ENCODE measurements at regions not wholly inside any gene's neighbourhood (a gene's known extent, or its start where the extent isn't known, plus 50 kb on each side); places are given as distances from the start of the nearest gene placed in this dataset.

DNA sequence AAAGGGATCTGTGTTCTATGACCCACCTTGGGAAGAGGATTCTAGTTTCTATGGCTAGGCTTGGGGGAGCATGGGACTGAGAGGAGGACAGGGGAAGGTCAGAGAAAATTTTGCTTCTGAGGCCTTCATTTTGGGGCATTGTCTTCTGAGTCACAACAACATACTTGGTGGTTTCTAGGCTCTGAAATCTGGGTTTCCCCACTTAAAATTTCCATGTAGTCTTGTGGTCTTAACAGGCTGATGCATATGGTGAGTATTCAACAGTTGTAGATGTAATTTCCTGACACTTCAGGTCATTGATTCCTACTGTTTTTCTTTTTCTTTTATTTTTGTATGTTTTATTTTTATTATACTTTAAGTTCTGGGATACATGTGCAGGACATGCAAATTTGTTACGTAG, 88.5 kb downstream of the ANKRD7 start:
- TF ChIP-seq, protein P1, sequence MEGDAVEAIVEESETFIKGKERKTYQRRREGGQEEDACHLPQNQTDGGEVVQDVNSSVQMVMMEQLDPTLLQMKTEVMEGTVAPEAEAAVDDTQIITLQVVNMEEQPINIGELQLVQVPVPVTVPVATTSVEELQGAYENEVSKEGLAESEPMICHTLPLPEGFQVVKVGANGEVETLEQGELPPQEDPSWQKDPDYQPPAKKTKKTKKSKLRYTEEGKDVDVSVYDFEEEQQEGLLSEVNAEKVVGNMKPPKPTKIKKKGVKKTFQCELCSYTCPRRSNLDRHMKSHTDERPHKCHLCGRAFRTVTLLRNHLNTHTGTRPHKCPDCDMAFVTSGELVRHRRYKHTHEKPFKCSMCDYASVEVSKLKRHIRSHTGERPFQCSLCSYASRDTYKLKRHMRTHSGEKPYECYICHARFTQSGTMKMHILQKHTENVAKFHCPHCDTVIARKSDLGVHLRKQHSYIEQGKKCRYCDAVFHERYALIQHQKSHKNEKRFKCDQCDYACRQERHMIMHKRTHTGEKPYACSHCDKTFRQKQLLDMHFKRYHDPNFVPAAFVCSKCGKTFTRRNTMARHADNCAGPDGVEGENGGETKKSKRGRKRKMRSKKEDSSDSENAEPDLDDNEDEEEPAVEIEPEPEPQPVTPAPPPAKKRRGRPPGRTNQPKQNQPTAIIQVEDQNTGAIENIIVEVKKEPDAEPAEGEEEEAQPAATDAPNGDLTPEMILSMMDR (conservative IDR thresholded peaks at IDR 0.05; ENCODE audit: low read depth, low read length): no peak
- no peak overlapping the region for H3K4me3 ChIP-seq (ENCODE audit: low read depth, low read length)
- no peak for DNase-seq (ENCODE audit: low read depth)

DNA sequence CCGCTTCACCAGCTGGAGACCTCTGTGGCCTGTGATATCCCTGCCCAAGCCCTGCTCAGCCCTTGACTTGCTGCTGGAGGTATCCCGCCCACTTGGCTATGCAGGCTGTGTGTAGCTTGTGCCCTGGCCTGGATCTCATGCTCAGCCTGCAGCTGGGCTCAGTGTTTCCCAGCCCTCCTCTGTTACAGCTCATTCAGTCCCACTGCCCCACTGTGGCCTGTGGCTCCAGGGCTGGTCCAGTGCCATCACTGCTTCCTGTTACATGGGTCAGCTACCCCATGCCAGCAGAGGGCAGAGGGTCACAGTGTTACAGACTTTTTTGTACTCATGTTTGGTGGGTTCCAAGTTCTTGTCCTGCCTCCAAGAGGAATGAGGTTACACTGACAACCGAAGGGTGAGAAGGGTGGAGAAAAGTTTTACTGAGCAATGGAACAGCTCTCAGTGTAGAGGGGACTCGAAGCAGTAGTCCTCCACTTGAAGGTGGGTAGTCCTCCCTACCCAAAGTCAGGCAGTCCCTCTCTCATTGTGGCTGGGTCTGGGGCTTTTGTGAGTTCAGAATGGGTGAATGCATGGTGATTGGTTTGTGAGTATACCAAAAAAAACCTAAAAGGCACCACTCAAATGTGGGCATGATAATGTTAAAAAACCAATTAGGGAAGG, 100.4 kb downstream of the ANKRD7 start:
- TF ChIP-seq, protein P1 (conservative IDR thresholded peaks at IDR 0.05; ENCODE audit: low read depth, low read length): no peak
- no peak for DNase-seq (ENCODE audit: low read depth)
- H3K4me3 ChIP-seq (ENCODE audit: low read depth, low read length): no peak overlapping the region

DNA sequence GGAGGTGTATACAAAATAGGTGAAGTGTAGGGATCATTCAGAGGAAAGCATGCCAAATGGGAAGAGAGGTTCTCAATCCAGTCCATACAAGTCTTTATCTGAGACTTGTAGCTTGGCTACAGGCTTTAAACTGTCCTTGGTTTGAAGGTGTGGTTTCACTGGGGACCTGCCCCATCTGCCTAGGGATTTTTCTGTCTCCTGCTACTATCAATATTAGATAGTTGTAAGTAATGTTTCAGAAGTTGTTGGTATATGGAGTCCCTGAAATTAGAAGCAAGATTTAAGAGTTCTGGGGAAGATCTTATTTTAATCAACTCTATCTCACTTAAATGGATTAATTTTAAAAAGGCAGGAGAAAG, 100.9 kb downstream of the ANKRD7 start:
- TF ChIP-seq, protein P1 (conservative IDR thresholded peaks at IDR 0.05; ENCODE audit: low read depth, low read length): no peak
- DNase-seq (ENCODE audit: low read depth): no peak
- no peak overlapping the region for H3K4me3 ChIP-seq (ENCODE audit: low read depth, low read length)

DNA sequence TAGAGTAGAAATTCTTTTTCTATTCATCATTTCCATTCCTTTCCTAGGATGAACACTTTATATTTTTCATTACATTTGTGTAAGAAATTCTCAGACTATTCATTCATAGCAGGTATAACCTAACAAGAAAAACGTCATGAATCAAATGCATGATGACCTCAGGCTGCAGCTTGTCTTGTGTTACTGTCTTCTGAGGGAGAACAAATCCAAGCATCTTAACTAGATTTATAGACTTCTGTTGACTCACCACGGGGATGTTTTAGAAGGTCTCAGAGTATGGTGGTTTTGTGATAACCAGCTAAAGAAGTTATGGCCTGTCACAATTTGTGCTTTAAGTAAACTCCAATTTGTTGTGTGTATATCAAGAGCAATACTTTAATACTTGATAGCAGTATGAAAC, 102.7 kb downstream of the ANKRD7 start:
- TF ChIP-seq, protein P1 (conservative IDR thresholded peaks at IDR 0.05; ENCODE audit: low read depth, low read length): no peak

DNA sequence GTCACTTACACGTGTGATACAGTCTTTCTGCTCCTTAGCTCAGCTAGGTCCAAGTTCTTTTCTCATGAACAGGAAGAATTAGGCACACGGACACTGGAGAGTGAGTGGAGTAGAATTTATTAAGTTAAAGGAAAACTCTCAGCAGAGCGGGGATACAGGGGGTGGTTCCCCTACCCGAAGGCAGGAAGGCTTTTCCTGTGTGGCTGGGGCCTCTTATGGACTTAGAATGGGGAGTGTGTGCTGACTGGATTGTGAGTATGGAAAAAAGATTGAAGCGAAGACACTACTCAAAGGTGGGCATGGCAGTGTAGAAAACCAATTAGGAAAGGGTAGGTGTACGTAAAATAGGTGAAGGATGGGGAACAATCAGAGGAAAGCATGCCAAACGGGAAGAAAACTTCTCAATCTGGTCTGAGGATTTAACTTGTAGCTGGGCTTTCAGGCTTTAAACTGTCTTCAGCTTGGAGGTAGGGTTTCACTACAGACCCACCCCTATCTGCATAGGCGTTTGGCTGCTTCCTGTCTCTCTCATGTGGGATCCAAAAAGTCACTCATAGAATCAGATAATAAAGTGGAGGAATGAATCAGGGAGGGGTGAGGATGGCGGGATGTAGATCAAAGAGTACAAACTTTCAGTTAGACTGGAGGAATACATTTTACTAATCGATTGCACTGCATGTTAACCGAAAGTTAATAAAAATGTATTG, 104.2 kb downstream of the ANKRD7 start:
- DNase-seq (ENCODE audit: low read depth): no peak
- H3K4me3 ChIP-seq (ENCODE audit: low read depth, low read length): no peak overlapping the region
- TF ChIP-seq, protein P1 (conservative IDR thresholded peaks at IDR 0.05; ENCODE audit: low read depth, low read length): no peak

More for the DNA sequence above, 102.7 kb downstream of the ANKRD7 start:
- H3K4me3 ChIP-seq (ENCODE audit: low read depth, low read length): no peak overlapping the region
- DNase-seq (ENCODE audit: low read depth): no peak

DNA sequence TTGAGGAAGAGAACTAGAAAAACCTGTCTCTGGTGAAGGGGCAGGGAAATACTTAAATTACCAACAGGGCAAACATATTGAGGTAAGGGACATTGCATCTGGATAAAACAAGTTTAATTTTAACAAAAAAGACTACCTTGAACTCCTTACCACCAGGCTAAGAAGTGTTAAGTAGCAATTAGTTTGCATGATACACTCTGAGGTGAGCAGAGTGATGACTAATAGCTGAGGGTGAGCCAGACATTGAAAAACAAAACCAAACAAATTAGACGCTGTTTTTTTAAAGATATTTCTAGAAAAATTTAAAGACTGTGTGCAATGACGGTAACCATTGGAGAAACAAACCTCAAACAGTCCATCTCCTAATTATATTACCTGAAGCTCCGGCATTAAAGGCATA, 105.9 kb downstream of the ANKRD7 start:
- H3K4me3 ChIP-seq (ENCODE audit: low read depth, low read length): no peak overlapping the region
- DNase-seq (ENCODE audit: low read depth): no peak
- TF ChIP-seq, protein P1 (conservative IDR thresholded peaks at IDR 0.05; ENCODE audit: low read depth, low read length): no peak

DNA sequence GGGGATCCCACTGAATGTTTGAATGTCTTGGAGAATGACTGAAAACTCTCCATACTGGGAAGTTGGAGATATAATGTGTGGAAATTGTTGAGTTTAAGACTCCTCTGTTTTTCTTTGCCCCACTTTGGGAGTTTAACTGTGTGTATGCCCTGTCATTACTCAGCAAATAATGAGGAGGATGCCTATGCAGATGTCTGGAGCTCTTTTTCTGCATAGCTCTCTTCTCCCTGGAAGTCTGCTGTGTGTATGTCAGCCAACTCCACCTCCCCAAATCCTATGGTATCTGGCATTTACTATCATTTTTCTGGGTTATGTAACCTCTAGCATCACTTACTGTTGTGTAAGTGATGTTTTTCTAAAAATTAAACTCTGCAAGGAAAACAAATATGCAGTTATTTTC, 122.2 kb downstream of the ANKRD7 start:
- H3K4me3 ChIP-seq (ENCODE audit: low read depth, low read length): no peak overlapping the region
- no peak for DNase-seq (ENCODE audit: low read depth)
- TF ChIP-seq, protein P1 (conservative IDR thresholded peaks at IDR 0.05; ENCODE audit: low read depth, low read length): no peak

Data from choroid plexus epithelial cell (primary cell).